ENCODE measurements at regions not wholly inside any gene's neighbourhood (a gene's known extent, or its start where the extent isn't known, plus 50 kb on each side); places are given as distances from the start of the nearest gene placed in this dataset.

DNA sequence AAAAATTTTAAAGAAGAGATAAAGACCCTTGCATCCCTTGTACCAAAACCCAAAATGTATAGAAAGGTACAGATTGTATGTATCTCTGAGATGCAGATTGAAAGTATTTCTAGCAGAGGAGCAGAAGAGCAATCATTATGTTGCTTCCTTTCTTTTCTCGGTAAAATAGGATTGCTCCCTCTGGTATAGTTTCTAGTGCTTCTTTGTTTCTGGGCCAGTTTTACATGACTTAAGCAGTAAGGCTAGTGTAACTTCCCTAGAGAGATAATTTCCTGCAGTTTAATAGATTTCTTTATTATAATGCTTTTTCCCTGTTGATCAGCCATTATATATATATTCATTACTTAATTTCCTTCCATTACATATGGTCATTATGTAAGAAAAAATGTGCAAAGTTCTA is 496.2 kb upstream of the RGS18 start:
- TF ChIP-seq CTCF (IDR thresholded peaks at IDR 0.05) (no peak), EZH2 (IDR thresholded peaks at IDR 0.05) (no peak)
